Activated CD4-positive, alpha-beta T cell treated with anti-CD3 and anti-CD28 coated beads, Interleukin-2, Interleukin-6, amounts not matched to agents 100 ng/mL and 50 ng/mL, durations not matched to agents 16 hours and 8 hours (primary cell): ENCODE measurements at regions not wholly inside any gene's neighbourhood (a gene's known extent, or its start where the extent isn't known, plus 50 kb on each side); places are given as distances from the start of the nearest gene placed in this dataset.

Experiments used
- DNase-seq: peaks from one replicate; pipeline ENCODE4 v3.0.0-alpha.2; 2020

DNA sequence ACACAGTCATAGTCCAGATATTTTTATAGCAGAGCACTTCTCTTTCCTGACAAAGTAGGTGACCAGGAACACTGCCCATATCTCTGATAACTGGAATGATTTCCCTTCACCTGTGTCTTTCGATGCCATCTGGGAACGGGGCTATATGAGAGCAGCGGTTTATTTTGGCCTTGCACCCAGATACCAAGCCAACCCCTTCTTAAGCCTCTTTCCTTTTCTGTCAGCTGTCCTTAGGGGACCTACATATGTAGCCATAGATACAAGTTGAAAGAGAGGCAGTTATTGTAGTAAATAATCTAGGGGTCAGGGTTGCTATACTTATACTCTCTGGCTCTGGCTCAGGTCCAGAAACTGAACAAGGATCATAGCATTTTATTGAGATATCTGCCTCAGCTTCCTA lies 128.8 kb downstream of the NHLRC3 start:
- DNase-seq: no peak

DNA sequence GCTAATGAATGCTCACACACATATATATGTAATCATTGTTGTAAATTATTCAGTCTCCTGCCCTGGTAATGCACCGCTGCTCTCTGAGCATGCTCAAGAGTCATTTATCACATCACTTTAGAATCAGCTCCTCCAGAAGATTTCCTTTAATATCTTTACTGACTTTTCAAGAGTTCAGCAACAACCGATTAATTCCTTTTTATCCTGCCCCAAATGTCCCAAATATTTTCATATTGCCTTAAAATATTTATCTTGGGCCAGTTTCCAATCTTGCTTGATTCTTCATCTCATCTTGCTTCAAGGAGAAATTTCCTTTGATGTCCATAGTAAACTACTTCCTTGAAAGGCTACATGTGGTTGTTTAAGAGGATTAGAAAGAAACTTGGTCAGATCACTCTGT lies 132.5 kb downstream of the NHLRC3 start:
- no peak for DNase-seq

DNA sequence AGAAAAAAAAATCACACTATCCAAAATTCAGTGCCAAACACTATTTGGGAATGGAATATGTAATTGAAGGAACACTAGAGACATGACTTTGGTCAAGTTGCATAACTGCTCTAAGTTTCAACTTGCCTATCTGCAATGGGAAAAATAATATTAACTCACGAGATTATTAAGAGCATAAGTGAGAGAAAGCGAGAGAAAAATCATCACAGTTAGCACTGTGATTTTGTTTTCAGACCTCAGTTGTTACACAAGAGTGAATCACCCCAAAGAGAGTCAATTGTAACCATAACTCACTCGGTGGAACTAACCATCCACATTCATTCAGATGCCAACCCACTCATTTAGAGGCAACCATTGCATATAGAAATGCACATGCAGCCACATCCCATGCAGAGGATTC lies 147.1 kb downstream of the NHLRC3 start:
- no peak for DNase-seq

DNA sequence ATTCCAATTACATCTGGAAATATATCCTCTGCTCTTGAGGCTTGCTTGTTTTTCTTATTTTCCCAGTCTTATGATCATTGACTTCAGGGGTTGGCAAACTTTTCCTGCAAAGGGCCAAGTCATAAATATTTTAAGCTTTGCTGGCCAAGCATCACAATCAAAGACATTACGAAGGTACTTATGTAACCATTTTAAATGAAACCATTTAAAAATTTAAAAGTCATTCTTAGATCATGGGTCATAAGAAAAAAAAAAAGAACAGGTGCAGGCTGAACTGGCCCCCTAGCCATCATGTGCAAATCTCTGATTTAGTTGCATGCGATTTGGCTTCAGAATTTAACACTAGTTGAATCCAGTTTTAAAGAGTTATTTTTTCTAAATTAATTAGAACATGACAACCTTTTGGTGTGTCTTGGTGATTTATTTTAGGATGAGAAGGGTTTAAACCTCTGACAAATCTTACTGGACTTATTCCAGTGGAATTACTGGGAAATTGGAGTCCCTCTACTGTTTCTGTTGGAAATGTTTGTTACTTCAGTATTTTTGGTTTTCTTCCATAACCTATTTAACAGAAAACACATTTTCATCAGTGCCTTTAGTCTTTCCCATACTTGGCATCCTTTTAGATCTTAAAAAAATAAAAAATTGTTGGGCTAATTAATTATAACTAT lies 148.1 kb downstream of the NHLRC3 start:
- DNase-seq: no peak

DNA sequence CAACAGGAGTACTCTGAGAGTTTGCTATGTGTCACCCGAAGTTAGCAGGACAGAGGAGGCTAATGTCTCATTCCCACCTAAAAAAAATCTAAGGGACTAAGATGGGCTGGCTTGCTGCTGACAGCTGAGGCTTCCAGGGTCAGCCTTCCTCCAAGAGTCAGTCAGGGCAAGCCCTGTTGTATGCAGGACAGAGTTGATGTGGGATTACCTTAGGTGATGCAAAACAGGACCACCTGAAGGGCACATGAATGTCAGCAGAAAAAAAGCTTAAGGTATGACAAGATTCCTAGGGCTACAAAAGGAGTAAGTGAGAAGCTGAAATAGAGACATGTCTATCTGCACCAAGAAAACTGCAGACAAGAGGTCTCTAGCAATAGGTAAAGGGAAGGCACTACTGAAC lies 151.5 kb downstream of the NHLRC3 start:
- no peak for DNase-seq

DNA sequence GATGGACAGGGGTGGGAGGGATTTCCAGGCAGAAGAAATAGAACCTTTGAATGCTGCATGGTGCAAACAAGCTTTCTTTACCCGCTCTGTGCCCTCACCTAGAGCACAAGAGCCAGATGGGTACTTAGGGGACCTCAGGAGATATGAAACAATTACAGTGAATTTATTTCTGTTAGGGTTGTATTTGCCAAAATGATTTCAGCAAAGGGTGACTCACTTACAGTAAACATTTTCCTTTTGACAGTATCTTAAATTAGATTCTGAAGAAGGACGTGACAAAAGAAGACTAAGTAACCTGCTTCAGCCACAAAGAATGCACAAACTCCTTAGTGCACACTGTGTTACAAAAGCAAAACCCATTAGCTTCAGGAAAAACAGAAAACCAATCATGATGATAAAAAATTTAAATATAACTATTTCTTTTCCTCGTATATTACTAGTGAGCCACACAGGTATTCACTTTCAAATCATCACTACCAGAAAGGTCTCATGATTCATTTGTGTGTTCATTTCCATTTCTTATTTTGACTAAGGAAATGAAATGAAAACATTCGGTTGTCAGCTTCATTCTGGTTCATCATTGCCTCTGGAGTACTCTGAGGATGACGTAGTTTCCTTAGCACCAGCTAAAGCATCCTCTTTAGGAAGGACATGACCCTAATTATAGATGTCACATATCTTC lies 158.8 kb downstream of the NHLRC3 start:
- peak; percentile 66 for DNase-seq

DNA sequence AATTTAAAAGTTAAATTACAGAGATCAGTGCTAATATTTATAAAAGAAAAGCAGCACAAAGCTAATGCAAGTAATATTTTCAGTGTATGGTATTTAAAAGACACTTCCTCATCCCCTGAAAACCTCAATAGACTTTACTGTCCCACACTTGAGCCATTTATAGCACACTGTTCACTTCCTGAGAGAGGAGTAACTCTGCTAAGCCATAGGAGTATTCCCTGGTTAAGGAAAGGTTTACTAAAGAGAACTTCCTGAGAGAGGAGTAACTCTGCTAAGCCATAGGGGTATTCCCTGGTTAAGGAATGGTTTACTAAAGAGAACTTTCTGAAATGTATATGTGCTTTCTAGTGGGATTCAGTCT lies 159.4 kb downstream of the NHLRC3 start:
- DNase-seq: no peak

DNA sequence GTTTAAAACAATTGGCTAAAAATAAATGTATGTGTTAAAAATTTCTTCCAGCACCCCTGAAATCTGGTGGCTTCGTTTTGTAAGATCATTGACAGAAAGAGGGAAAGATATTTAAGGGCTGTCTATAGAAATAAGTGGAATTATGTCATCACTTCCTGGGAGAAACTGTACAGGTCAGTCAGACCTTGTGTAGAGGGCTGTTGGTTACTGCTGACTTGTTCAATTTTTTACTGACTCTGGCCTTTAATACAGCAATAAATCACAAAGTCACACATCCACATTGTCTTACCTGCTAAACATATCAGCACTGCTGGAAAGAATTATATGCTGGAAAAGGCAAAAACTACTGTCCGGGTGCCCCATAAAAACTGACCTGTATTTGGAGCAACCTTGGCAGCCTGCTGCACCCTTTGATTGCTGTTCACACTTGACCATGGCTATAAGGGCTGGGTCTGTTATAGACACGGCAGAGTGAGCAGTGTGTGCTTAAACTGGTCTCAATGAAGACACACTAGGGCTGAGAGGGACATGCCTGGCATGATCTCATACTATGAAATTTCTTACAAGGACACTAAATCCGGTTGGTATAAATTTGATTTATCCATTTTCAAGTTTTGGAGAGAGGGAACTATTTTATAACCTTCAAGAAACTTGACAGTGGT lies 162.1 kb downstream of the NHLRC3 start:
- no peak for DNase-seq

DNA sequence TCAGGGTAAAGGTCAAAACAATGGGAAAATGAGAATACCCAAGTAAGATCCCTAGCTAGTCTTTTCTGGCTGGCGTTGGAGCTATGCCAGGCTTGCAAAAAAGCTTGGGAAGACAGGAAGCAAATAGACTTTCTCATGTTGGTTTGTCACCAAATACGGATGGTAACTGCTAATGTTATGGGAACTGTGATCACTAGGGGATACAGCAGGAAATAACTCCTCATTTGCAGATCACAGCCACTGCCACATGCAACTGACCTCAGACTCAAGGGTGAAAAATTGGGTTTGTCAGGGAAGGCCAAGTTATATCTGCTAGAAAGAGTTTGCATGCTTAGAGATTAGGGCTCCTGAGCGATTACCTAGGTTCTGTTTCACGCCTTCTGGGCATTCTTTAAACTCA lies 162.9 kb downstream of the NHLRC3 start:
- DNase-seq: no peak

DNA sequence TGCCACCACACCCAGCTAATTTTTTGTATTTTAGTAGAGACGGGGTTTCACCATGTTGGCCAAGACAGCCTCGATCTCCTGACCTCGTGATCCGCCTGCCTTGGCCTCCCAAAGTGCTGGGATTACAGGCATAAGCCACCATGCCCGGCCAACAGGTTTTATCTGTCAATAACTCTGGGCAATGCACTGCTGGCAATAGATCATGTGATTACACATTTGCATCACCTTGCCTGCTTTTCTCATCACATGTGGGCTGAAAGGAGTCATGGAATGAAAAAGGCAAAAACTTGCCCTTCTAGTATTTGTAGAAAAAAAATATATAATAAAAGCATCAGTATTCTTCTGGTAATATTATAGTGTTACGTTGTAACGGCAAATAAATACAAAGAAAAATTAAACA lies 164.5 kb downstream of the NHLRC3 start:
- DNase-seq: no peak

DNA sequence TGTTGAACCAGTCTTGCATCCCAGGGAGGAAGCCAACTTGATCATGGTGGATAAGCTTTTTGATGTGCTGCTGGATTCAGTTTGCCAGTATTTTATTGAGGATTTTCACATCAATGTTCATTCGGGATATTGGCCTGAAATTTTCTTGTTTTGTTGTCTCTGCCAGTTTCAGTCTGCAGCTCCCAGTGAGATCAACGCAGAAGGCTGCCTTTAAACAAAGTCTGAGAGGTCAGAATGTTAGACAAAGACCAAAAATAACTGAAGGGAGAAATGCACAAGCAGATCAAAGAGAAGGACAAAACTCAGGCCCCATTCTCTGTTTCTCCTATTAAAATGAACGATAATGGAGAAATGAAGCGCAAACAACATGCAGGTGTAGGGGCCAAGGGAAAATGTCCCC lies 170.4 kb downstream of the NHLRC3 start:
- no peak for DNase-seq

DNA sequence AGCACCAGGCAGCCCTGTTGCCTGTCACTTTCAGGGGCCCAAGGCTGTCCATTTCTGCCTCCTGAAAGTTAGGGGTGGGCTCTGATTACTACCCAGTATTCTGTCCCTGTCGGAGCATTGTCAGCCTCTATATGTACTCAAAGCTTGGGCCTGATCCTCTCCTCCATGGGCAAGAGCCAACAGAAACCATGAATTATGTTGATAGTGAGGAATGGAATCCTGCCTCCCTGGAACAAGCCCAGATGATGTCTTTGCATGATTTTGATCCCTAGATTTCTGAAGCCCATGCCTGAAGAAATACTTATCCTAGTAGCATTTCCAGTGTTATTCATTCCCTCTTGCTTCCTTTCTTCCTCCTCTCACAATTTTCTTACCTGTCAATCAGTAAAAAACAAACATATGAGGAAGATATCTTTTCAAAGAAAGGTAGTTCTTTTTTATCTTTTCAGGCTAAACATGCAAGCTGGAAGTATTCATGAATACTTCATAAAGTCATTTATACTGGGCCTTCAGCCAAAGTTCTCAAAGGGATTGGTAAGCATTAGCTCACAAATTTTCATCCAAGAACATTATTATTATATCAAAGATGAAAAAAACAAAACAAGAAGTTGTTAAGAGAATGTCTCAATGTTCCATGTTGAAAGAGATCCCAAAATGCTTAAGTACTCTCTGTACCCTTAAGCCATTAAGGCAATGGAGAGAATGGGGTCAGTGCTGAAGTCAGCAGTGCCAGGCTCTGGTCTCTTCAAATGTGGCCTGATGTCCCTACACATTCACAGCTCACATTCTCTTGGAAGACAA lies 171.7 kb downstream of the NHLRC3 start:
- no peak for DNase-seq

DNA sequence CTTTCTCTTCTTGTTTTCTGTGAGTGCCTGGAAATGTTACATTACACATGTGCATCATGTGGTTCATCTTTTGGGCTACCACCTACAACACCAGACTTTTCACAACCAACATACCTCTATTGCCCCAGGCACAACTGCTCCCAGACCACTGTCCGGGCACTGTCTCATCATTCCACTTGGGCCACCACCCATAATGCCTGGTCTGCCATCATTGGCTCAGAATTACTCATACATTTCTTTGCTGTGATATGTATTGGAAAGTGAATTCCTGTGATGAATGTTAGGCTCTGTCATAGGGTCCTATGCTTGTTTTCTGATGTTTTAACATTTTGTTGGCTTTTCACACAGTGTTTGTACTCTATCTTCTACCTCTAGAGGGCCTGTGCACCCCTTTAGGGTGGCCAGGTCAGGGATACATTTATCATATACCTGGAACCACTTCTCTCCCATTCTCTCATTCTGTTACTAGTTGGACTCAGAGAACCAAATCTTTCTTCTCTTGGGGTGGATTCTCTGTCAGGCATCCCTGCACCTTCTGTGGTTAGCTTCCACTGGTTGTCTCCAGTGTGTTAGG lies 172.8 kb downstream of the NHLRC3 start:
- no peak for DNase-seq

DNA sequence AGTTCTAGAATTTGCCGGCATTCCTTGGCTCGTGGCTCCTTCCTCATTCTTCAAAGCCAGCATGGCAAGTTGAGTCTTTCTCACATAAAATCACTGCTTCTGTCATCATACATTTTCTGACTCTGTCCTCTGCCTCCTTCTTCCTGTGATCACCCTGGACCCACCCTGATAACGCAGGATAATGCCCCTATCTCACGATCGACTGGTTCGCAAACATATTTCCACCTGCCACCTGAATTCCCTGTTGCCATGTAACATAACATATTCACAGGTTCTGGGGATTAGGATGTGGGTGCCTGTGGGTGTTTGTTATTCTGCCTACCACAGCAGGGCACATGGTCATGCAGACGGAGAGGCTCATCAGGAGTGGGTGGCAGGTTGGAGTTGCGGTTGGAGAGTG lies 177.7 kb downstream of the NHLRC3 start:
- DNase-seq: no peak

DNA sequence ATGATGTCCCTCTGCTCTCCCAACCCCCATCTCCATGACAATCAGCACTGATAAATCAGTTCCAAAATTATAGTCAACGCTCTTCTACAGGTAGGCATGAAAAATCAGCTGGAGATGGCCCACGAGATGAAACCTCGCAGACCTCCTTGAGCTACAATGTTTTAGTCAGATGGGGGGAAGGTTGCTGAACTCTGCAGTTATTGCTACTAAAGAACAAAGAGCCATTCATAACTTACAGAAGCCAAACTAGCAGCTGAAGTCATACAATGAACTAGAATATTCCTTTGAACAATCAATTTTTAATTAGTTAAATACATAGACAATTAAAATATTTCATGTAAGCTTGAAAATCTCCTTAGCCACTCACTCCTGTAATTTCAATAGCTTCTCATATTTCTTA lies 179.2 kb downstream of the NHLRC3 start:
- no peak for DNase-seq

DNA sequence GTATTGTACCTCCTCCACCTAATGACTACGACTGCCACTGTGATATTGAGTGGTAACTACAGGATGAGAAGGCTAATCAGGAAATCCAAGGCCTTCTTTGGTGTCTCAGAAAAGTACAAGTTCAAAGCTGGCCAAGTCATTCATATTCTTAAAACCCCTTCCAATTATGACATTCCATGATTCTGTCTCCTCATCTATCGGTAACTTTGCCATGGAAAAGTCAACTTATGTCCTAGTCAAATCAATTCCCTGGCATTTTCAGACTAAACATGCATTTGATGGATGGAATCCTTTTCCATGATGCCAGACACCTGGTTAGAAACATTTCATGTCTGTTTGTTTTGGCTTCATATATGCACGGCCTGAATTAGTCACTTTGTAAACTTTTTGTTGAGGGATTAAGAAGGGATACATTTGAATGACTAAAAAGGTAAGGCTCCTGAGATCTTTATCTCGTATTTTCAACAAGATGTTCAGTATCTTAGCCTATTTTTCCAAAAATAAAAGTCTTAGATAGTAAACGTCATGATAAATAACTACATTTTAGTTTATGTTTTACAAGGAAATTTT lies 186.5 kb downstream of the NHLRC3 start:
- DNase-seq: no peak

DNA sequence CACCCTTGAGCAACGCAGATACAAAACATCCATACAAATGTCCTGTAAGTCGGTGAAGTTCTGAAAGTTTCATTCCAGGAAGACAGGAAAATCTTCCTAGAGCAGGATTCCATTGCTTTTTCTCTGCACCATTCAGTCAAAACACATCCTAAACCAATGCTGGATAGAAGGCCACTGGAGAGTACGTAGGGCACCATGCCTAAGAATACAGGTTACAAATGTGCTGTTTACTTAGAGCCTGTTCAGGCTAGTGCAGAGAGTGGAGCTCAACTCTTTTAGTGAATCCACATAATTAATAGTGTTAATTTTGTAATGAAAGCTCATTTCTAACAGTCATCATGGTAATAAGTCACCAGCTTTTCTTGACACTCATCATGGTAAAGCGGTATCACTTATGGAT lies 187.6 kb downstream of the NHLRC3 start:
- DNase-seq: no peak

DNA sequence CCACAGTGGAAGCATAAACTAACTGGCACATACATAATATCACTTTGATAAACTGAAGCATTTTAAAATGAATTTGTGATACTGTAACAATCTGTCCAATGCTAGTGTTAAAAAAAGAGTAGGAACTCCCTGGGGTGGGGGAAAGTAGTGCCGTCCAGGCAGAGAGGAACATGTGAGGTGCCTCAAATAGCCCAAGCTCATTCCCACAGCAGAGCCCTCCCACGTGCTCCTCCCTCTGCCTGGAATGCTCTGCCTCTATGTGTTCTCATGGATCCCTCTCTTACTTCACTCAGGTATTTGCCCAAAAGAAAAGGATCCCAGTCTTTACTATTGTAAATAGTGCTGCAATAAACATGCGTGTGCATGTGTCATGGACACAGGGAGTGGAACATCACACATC lies 188.1 kb downstream of the NHLRC3 start:
- no peak for DNase-seq

DNA sequence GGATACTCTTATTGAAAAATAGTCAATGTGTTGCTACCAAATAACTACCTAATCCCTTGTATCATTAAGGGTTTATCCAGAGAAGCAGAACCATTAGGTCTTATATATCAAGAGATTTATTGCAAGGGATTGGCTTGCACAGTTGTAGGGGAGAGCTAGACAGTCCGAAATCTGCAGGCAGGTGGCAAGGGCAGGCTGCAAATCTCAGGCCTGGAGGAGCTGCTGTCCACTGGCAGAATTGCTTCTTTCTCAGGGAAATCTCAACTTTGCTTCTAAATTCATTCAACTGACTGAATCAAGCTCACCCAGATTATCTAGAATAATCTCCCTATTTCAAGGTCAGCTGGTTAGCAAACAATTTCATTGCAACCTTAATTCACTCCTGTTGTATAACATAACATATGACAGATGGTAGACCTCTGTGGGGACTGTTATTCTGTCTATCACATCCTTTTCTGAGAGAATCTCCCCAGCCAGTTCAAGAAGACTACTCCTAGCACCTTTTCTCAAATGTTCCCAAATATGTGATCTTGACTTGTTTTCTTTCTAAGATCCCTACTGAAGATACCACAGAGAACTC lies 194.2 kb downstream of the NHLRC3 start:
- DNase-seq: no peak

DNA sequence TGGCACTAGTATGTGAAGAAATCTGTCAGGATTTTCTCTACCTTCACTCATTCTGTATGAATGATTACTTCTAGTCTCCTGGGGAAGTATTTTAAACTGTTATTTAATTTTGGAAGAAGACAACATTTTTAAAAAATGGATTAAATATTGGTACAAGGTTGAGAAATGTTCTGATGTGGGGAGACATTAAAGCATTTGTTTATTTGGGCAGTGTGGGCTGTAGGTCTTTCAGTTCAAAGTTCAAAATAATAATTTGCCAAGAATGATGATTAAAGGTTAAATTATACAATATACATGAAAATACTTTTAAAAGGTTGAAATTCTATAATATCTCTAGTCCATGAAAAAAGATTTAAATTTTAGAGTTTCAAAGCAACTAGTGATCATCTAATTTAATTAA lies 194.7 kb downstream of the NHLRC3 start:
- no peak for DNase-seq

DNA sequence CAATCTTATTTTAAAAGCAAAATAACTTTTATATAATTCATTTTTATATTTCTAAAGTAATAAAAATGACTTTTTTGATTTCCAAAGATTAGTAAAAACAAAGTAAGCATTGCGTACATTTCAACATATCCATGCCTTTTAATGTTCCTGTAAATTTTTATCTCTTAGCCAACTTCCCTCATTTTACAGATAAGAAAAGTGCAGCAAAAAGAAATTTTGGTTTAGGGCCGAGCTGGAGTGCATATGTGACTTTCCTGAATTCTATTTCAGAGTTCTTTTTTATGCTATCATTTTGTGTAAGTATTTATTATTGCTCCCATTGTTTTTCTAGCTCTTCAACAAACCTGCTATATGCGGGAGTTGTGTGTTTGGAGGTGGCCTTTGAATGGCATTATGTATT lies 195.3 kb downstream of the NHLRC3 start:
- DNase-seq: no peak

DNA sequence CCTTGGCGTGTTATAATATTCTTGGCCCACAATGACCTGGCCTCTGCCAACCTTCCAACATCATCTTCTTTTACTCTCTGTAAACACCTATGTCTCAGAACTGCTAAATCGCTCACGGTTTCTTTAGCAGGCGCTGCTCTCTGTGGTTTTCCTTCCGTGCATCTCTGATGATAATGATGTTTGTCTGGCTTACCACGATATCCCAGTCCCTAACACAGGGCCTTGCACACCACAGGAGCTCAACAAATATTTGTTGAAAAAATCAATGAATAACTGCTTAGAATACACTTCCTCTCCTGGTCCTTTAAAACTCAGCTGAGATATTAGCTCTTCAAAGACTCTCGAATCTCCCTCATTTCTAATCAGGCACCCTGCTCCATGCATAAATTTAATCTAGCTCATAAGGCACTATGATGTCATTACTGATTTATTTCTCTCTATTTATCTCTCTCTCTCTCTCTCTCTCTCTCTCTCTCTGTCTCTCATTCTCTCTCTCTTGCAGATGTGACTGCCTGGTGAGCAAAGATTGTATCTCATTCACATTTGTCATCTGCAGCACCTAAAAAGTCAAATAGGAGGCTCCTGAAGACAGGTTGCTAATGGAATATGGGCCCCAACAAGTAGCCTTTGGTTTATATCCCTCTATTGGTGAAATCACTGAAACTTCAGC lies 206.4 kb downstream of the NHLRC3 start:
- DNase-seq: no peak
